K562 (cell line): ENCODE measurements at regions not wholly inside any gene's neighbourhood (a gene's known extent, or its start where the extent isn't known, plus 50 kb on each side); places are given as distances from the start of the nearest gene placed in this dataset.

Experiments
- ATAC-seq: fragments of 200-7000 bp; cut with Tn5 transposase; 3 replicates; pipeline ENCODE4 v1.9.1; 2020; ENCODE audit warnings: moderate library complexity
- BruUV-seq: library from RNA; stranded (reverse); fragments of 400-500 nt; replicated peaks from 2 replicates; lab custom pipeline; 2021; lab: Mats Ljungman, UMichigan
- CTCF ChIA-PET: fragments of 300-600 bp; formaldehyde crosslinking; extraction: SDS; loops from one replicate; lab custom pipeline; 2021; ENCODE audit warnings: low intra/inter-chr PET ratio; lab: Yijun Ruan, JAX
- POLR2A ChIA-PET: fragments of 300-600, 350-650 bp; sonication (Branson Sonifier 250); formaldehyde crosslinking; extraction: SDS; loops from one replicate; lab custom pipeline; 2021; ENCODE audit warnings: antibody characterized with exemption, inconsistent platforms; lab: Yijun Ruan, JAX
- DNase-seq, 4 experiments: peaks; one replicate each; pipeline versions ENCODE4 v3.0.0 to v3.0.0-alpha.2; 2011 to 2018; ENCODE audit warnings: low spot score in 3 of 4, mixed read lengths in 3 of 4; ENCODE audit errors: extremely low read depth in 1 of 4
- FAIRE-seq: peaks from 2 replicates; lab custom pipeline; 2011; peaks lifted over from hg19 to GRCh38; lab: Jason Lieb, UNC
- H2AFZ ChIP-seq: 2 replicates; pipeline ENCODE4 v1.6.0; 2011; ENCODE audit warnings: low read depth, low read length, control low read depth, inconsistent platforms
- H3K27ac ChIP-seq: fragments of 200-600 bp; 3 replicates; pipeline ENCODE4 v1.8.0; 2011; ENCODE audit warnings: low read depth, mild to moderate bottlenecking, control low read depth, inconsistent platforms, low read length, moderate library complexity, mixed read lengths; ENCODE audit errors: extremely low read depth
- H3K27me3 ChIP-seq, 2 experiments: fragments of 300-600 bp in 1 of 2; 2 replicates in 1 of 2; 3 replicates in 1 of 2; pipeline versions ENCODE4 v1.6.0 to v1.8.0; 2011; ENCODE audit warnings: inconsistent platforms in 2 of 2, low read length in 2 of 2, mild to moderate bottlenecking in 1 of 2, mixed read lengths in 1 of 2, moderate library complexity in 1 of 2; ENCODE audit not compliant: control insufficient read depth in 2 of 2, insufficient read depth in 2 of 2
- H3K36me3 ChIP-seq: fragments of 300-600 bp; 3 replicates; pipeline ENCODE4 v1.8.0; 2011; ENCODE audit warnings: mild to moderate bottlenecking, low read length, inconsistent platforms; ENCODE audit not compliant: control insufficient read depth, insufficient read depth
- H3K4me1 ChIP-seq, 2 experiments: fragments of 200-600 bp in 1 of 2; replicated peaks in 1 of 2; 2 replicates in 1 of 2; 3 replicates in 1 of 2; pipeline versions ENCODE4 v1.5.1 to v1.8.0; 2011; ENCODE audit warnings: inconsistent platforms in 2 of 2, low read length in 2 of 2, mild to moderate bottlenecking in 1 of 2, mixed read lengths in 1 of 2, moderate library complexity in 1 of 2; ENCODE audit not compliant: control insufficient read depth in 2 of 2, insufficient read depth in 2 of 2
- H3K4me2 ChIP-seq: 2 replicates; pipeline ENCODE4 v1.6.1; 2011; ENCODE audit warnings: low read length, control low read depth, inconsistent platforms, mixed read lengths; ENCODE audit not compliant: insufficient read depth
- H3K4me3 ChIP-seq: fragments of 200-600 bp; sonication (generic), shearing (Covaris generic); 2 replicates; pipeline ENCODE4 v1.5.1; 2016; ENCODE audit warnings: control low read depth, inconsistent platforms
- H3K79me2 ChIP-seq: fragments of 200-600 bp; 3 replicates; pipeline ENCODE4 v1.8.0; 2011; ENCODE audit warnings: low read length, inconsistent platforms; ENCODE audit not compliant: control insufficient read depth, insufficient read depth
- H3K9ac ChIP-seq, 2 experiments: 2 replicates each; pipeline versions ENCODE4 v1.6.0 to v1.6.1; 2011; ENCODE audit warnings: low read depth in 2 of 2, low read length in 2 of 2, control low read depth in 1 of 2, inconsistent platforms in 1 of 2, mild to moderate bottlenecking in 1 of 2, mixed read lengths in 1 of 2; ENCODE audit not compliant: insufficient read depth in 1 of 2
- H3K9me1 ChIP-seq: one replicate; pipeline ENCODE4 v1.6.0; 2011; ENCODE audit warnings: inconsistent platforms, mild to moderate bottlenecking, low read length, moderate library complexity; ENCODE audit not compliant: control insufficient read depth, insufficient read depth
- H3K9me3 ChIP-seq: replicated peaks from 2 replicates; pipeline ENCODE4 v1.5.1; 2011; ENCODE audit warnings: low read depth, low read length, inconsistent platforms; ENCODE audit not compliant: control insufficient read depth, insufficient read depth
- H4K20me1 ChIP-seq: replicated peaks from 2 replicates; pipeline ENCODE4 v1.6.1; 2011; ENCODE audit warnings: low read length, inconsistent platforms, mixed read lengths; ENCODE audit not compliant: control insufficient read depth, insufficient read depth
- CBX1 ChIP-seq: sonication (generic); IDR thresholded peaks from 2 replicates; pipeline ENCODE4 v1.6.1; 2016; ENCODE audit warnings: antibody characterized with exemption, low read depth, mild to moderate bottlenecking
- FOXK1 ChIP-seq: sonication (generic); formaldehyde crosslinking; IDR thresholded peaks from 2 replicates; pipeline ENCODE4 v1.8.0; 2022; ENCODE audit warnings: missing genetic modification reagents, mild to moderate bottlenecking, borderline replicate concordance
- KAT8 ChIP-seq: fragments of 450-650 bp; IDR thresholded peaks from 2 replicates; pipeline ENCODE4 v1.6.1; 2016; ENCODE audit warnings: low read depth, mild to moderate bottlenecking
- KLF6 ChIP-seq: fragments of 250-450 bp; sonication (Bioruptor Pico); IDR thresholded peaks from 2 replicates; pipeline ENCODE4 v1.4.0; 2020; ENCODE audit warnings: mild to moderate bottlenecking, moderate library complexity, borderline replicate concordance
- MXD1 ChIP-seq: fragments of 250-450 bp; sonication (Bioruptor Pico); IDR thresholded peaks from 2 replicates; pipeline ENCODE4 v1.8.0; 2021; ENCODE audit warnings: borderline replicate concordance, mild to moderate bottlenecking, moderate library complexity; ENCODE audit not compliant: poor library complexity, severe bottlenecking
- SMARCA5 ChIP-seq: fragments of 450-650 bp; IDR thresholded peaks from 2 replicates; pipeline ENCODE4 v1.6.1; 2016
- SREBF1 ChIP-seq: fragments of 150-350 bp; IDR thresholded peaks from 2 replicates; pipeline ENCODE4 v1.6.1; 2014; ENCODE audit warnings: antibody characterized with exemption, low read depth, low read length, borderline replicate concordance
- ZNF511 ChIP-seq: sonication (generic); formaldehyde crosslinking; IDR thresholded peaks from 2 replicates; pipeline ENCODE4 v1.8.0; 2022; ENCODE audit warnings: mild to moderate bottlenecking, missing genetic modification reagents
- in situ Hi-C: fragments of 300-500 bp; cut with MboI; formaldehyde crosslinking; loops from 4 replicates; pipeline ENCODE4 v1.15.0; 2018; ENCODE audit warnings: inconsistent platforms, mixed read lengths
- intact Hi-C: fragments of 100-400 bp; cut with micrococcal nuclease; formaldehyde crosslinking; loops from 2 replicates; pipeline ENCODE4 v1.14.2; 2022
- TF ChIP-seq, protein P1 (sequence below): sonication (generic); formaldehyde crosslinking; IDR thresholded peaks from 2 replicates; pipeline ENCODE4 v1.8.1; 2023; ENCODE audit warnings: missing genetic modification reagents, mild to moderate bottlenecking, borderline replicate concordance
- TF ChIP-seq, protein P2 (sequence below): sonication (generic); formaldehyde crosslinking; IDR thresholded peaks from 2 replicates; pipeline ENCODE4 v1.8.1; 2023; ENCODE audit warnings: mild to moderate bottlenecking, missing genetic modification reagents

DNA sequence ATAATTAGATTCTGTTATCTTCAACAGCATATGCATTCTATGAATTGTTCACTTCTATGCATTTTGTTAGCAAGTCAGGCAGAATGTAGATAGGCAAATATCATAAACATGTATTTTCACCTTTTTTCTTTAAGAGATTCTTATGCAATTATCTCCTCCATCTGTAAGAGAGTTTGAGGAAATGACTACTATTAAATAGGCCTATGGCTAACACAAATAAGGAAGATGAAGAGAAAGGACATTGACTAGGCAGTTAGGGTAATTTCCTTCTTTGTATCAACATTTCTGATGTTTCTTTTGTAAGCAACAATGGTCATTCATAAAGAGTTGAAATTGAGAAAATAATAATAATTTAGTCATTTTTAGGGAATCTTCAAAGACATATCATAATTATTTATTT is 145.2 kb upstream of the CDH12 start:
- Histone ChIP-seq H3K9me3 (no peaks in the 10 kb centered on the region), H3K4me3 (no peak overlapping the region), H3K4me1 (no peaks in the 10 kb centered on the region), H3K36me3 (no peaks in the 10 kb centered on the region), H3K9ac (no peak overlapping the region), H3K27me3 (no peaks in the 10 kb centered on the region), H3K79me2 (no peaks in the 10 kb centered on the region), H2AFZ (no peak overlapping the region), H4K20me1 (no peaks in the 10 kb centered on the region), H3K27ac (no peak overlapping the region), H3K9me1 (no peaks in the 10 kb centered on the region), H3K4me2 (no peak overlapping the region)
- ATAC-seq (no peak), DNase-seq (no peak), FAIRE-seq (no peak)
- no peak for TF ChIP-seq SREBF1
- no peak for TF ChIP-seq CBX1
- TF ChIP-seq FOXK1 (CRISPR knock-in tag) = no peak
- TF ChIP-seq, protein P1, sequence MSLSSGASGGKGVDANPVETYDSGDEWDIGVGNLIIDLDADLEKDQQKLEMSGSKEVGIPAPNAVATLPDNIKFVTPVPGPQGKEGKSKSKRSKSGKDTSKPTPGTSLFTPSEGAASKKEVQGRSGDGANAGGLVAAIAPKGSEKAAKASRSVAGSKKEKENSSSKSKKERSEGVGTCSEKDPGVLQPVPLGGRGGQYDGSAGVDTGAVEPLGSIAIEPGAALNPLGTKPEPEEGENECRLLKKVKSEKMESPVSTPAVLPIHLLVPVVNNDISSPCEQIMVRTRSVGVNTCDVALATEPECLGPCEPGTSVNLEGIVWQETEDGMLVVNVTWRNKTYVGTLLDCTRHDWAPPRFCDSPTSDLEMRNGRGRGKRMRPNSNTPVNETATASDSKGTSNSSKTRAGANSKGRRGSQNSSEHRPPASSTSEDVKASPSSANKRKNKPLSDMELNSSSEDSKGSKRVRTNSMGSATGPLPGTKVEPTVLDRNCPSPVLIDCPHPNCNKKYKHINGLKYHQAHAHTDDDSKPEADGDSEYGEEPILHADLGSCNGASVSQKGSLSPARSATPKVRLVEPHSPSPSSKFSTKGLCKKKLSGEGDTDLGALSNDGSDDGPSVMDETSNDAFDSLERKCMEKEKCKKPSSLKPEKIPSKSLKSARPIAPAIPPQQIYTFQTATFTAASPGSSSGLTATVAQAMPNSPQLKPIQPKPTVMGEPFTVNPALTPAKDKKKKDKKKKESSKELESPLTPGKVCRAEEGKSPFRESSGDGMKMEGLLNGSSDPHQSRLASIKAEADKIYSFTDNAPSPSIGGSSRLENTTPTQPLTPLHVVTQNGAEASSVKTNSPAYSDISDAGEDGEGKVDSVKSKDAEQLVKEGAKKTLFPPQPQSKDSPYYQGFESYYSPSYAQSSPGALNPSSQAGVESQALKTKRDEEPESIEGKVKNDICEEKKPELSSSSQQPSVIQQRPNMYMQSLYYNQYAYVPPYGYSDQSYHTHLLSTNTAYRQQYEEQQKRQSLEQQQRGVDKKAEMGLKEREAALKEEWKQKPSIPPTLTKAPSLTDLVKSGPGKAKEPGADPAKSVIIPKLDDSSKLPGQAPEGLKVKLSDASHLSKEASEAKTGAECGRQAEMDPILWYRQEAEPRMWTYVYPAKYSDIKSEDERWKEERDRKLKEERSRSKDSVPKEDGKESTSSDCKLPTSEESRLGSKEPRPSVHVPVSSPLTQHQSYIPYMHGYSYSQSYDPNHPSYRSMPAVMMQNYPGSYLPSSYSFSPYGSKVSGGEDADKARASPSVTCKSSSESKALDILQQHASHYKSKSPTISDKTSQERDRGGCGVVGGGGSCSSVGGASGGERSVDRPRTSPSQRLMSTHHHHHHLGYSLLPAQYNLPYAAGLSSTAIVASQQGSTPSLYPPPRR = no peak
- no peak for TF ChIP-seq ZNF511
- TF ChIP-seq SMARCA5 = no peak
- TF ChIP-seq KAT8 = no peak
- no peak for TF ChIP-seq KLF6 (CRISPR knock-in tag)
- TF ChIP-seq MXD1 = no peak
- TF ChIP-seq, protein P2, sequence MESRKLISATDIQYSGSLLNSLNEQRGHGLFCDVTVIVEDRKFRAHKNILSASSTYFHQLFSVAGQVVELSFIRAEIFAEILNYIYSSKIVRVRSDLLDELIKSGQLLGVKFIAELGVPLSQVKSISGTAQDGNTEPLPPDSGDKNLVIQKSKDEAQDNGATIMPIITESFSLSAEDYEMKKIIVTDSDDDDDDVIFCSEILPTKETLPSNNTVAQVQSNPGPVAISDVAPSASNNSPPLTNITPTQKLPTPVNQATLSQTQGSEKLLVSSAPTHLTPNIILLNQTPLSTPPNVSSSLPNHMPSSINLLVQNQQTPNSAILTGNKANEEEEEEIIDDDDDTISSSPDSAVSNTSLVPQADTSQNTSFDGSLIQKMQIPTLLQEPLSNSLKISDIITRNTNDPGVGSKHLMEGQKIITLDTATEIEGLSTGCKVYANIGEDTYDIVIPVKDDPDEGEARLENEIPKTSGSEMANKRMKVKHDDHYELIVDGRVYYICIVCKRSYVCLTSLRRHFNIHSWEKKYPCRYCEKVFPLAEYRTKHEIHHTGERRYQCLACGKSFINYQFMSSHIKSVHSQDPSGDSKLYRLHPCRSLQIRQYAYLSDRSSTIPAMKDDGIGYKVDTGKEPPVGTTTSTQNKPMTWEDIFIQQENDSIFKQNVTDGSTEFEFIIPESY (CRISPR knock-in tag) = no peak
- intact Hi-C loops = no loop called here
- POLR2A ChIA-PET = no interaction called here
- CTCF ChIA-PET = no interaction called here
- in situ Hi-C loops = no loop called here
- no TSS peak for BruUV-seq
